ENCODE measurements at regions not wholly inside any gene's neighbourhood (a gene's known extent, or its start where the extent isn't known, plus 50 kb on each side); places are given as distances from the start of the nearest gene placed in this dataset.

DNA sequence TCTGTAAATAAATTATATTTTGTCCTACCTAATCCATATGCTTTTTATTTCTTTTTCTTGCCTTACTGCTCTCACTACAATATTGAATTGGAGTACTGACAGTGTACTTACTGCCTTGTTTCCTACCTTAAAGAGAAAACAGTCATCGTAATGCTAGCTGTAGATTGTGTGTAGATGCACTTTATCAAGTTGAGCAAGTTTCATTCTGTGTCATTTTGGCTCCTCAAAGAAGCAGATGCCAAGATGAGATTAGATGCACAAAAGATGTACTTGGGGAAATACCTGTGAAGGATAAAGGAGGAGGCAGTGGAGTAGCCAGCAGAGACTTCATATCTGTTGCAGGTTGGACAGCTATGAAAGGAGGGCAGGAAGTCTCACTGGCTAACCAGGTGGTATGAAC, 145.5 kb downstream of the FTCDNL1 start:
- CTCF ChIA-PET: interaction anchor here (1.1 to 2.6 kb wide), 7 partner anchors 23 to 1391 kb away, joined by 3 to 17 read pairs (median 6); no protein-coding TSS in a partner anchor
- Histone ChIP-seq H3K4me3 (no peak overlapping the region), H3K27me3 (replicated peaks in 1 of 2; ENCODE audit: control insufficient read depth in 2 of 2, insufficient read depth in 2 of 2, low read length in 1 of 2) (no peaks in the 10 kb centered on the region), H3K4me2 (ENCODE audit: control insufficient read depth, insufficient read depth) (no peak overlapping the region), H3K9me3 (replicated peaks; ENCODE audit: control insufficient read depth, insufficient read depth, low read length) (no peaks in the 10 kb centered on the region), H3K9ac (ENCODE audit: control insufficient read depth, insufficient read depth, low read length) (no peak overlapping the region), H2AFZ (ENCODE audit: control insufficient read depth, low read depth, low read length) (no peak overlapping the region), H3K4me1 (ENCODE audit: control insufficient read depth, insufficient read depth, low read length) (no peaks in the 10 kb centered on the region), H3K36me3 (ENCODE audit: control insufficient read depth in 2 of 2, insufficient read depth in 2 of 2, low read length in 1 of 2) (no peaks in the 10 kb centered on the region), H3K79me2 (ENCODE audit: control insufficient read depth, insufficient read depth, low read length) (no peaks in the 10 kb centered on the region), H4K20me1 (ENCODE audit: control insufficient read depth, insufficient read depth) (no peaks in the 10 kb centered on the region), H3K27ac (ENCODE audit: control insufficient read depth, insufficient read depth) (no peak overlapping the region)
- no TSS peak for BruUV-seq (replicated peaks)
- DNase-seq (ENCODE audit: low read depth, low spot score): no peak
- FAIRE-seq: no peak
- RAD21 ChIA-PET (ENCODE audit: unreplicated experiment): interaction anchor here (2.0 kb wide), 1 partner anchor 35 kb away, joined by 8 read pairs; no protein-coding TSS in a partner anchor
- POLR2A ChIA-PET: no interaction called here
- SMC1A ChIA-PET (ENCODE audit: uncharacterized antibody, unreplicated experiment): interaction anchor here (1.3 kb wide), 1 partner anchor 55 kb away, joined by 4 read pairs; no protein-coding TSS in a partner anchor
- TF ChIP-seq MTA3 (IDR thresholded peaks at IDR 0.05; ENCODE audit: borderline replicate concordance, low read length) (no peak), SMAD5 (IDR thresholded peaks at IDR 0.05; ENCODE audit: low read depth) (no peak), RAD51 (IDR thresholded peaks at IDR 0.05) (no peak), HDAC2 (IDR thresholded peaks at IDR 0.05) (no peak), MTA2 (IDR thresholded peaks at IDR 0.05; ENCODE audit: low read depth) (no peak), MEF2B (IDR thresholded peaks at IDR 0.05; ENCODE audit: partially characterized antibody, poor library complexity, severe bottlenecking) (no peak), ZZZ3 (IDR thresholded peaks at IDR 0.05; ENCODE audit: control insufficient read depth, insufficient read length, low read depth) (no peak), FOS (IDR thresholded peaks at IDR 0.05; ENCODE audit: borderline replicate concordance, extremely low read depth, insufficient read length) (no peak), MXI1 (IDR thresholded peaks at IDR 0.05; ENCODE audit: low read depth, low read length) (no peak), RELA (IDR thresholded peaks at IDR 0.05; ENCODE audit: borderline replicate concordance, partially characterized antibody) (no peak)
- TF ChIP-seq, protein P1, sequence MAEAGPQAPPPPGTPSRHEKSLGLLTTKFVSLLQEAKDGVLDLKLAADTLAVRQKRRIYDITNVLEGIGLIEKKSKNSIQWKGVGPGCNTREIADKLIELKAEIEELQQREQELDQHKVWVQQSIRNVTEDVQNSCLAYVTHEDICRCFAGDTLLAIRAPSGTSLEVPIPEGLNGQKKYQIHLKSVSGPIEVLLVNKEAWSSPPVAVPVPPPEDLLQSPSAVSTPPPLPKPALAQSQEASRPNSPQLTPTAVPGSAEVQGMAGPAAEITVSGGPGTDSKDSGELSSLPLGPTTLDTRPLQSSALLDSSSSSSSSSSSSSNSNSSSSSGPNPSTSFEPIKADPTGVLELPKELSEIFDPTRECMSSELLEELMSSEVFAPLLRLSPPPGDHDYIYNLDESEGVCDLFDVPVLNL (IDR thresholded peaks at IDR 0.05; ENCODE audit: low read depth, low read length): no peak
- TF ChIP-seq, protein P2, sequence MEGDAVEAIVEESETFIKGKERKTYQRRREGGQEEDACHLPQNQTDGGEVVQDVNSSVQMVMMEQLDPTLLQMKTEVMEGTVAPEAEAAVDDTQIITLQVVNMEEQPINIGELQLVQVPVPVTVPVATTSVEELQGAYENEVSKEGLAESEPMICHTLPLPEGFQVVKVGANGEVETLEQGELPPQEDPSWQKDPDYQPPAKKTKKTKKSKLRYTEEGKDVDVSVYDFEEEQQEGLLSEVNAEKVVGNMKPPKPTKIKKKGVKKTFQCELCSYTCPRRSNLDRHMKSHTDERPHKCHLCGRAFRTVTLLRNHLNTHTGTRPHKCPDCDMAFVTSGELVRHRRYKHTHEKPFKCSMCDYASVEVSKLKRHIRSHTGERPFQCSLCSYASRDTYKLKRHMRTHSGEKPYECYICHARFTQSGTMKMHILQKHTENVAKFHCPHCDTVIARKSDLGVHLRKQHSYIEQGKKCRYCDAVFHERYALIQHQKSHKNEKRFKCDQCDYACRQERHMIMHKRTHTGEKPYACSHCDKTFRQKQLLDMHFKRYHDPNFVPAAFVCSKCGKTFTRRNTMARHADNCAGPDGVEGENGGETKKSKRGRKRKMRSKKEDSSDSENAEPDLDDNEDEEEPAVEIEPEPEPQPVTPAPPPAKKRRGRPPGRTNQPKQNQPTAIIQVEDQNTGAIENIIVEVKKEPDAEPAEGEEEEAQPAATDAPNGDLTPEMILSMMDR (IDR thresholded peaks at IDR 0.05 in 2 of 3, conservative IDR thresholded peaks at IDR 0.05 in 1 of 3; ENCODE audit: control insufficient read depth in 2 of 3, extremely low read depth in 1 of 3, insufficient read depth in 1 of 3, low read depth in 3 of 3, low read length in 3 of 3): no peak
- TF ChIP-seq, protein P3, sequence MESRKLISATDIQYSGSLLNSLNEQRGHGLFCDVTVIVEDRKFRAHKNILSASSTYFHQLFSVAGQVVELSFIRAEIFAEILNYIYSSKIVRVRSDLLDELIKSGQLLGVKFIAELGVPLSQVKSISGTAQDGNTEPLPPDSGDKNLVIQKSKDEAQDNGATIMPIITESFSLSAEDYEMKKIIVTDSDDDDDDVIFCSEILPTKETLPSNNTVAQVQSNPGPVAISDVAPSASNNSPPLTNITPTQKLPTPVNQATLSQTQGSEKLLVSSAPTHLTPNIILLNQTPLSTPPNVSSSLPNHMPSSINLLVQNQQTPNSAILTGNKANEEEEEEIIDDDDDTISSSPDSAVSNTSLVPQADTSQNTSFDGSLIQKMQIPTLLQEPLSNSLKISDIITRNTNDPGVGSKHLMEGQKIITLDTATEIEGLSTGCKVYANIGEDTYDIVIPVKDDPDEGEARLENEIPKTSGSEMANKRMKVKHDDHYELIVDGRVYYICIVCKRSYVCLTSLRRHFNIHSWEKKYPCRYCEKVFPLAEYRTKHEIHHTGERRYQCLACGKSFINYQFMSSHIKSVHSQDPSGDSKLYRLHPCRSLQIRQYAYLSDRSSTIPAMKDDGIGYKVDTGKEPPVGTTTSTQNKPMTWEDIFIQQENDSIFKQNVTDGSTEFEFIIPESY (IDR thresholded peaks at IDR 0.05): no peak
- TF ChIP-seq, protein P4, sequence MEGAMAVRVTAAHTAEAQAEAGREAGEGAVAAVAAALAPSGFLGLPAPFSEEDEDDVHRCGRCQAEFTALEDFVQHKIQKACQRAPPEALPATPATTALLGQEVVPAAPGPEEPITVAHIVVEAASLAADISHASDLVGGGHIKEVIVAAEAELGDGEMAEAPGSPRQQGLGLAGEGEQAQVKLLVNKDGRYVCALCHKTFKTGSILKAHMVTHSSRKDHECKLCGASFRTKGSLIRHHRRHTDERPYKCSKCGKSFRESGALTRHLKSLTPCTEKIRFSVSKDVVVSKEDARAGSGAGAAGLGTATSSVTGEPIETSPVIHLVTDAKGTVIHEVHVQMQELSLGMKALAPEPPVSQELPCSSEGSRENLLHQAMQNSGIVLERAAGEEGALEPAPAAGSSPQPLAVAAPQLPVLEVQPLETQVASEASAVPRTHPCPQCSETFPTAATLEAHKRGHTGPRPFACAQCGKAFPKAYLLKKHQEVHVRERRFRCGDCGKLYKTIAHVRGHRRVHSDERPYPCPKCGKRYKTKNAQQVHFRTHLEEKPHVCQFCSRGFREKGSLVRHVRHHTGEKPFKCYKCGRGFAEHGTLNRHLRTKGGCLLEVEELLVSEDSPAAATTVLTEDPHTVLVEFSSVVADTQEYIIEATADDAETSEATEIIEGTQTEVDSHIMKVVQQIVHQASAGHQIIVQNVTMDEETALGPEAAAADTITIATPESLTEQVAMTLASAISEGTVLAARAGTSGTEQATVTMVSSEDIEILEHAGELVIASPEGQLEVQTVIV (IDR thresholded peaks at IDR 0.05; ENCODE audit: borderline replicate concordance, partially characterized antibody): no peak
- ATAC-seq: no peak
- intact Hi-C loops (cut with micrococcal nuclease; ENCODE audit: unreplicated experiment): loop anchor here (10.0 kb wide), 1 partner anchor 239 kb away; no protein-coding TSS in a partner anchor
- in situ Hi-C loops (cut with MboI): no loop called here
- WGBS (ENCODE audit: insufficient coverage, insufficient replicate concordance, low lambda C conversion rate, missing lambda C conversion rate): 0% methylated on average over 1 of the region's 1 CpG
